Activated gamma-delta T cell treated with anti-CD3 and anti-CD28 coated beads, Interleukin-2, amount 50 U/mL, for 16 hours (primary cell): ENCODE measurements at regions not wholly inside any gene's neighbourhood (a gene's known extent, or its start where the extent isn't known, plus 50 kb on each side); places are given as distances from the start of the nearest gene placed in this dataset.

Experiments used
- DNase-seq: peaks from one replicate; pipeline ENCODE4 v3.0.0-alpha.2; 2020; ENCODE audit warnings: low read depth

DNA sequence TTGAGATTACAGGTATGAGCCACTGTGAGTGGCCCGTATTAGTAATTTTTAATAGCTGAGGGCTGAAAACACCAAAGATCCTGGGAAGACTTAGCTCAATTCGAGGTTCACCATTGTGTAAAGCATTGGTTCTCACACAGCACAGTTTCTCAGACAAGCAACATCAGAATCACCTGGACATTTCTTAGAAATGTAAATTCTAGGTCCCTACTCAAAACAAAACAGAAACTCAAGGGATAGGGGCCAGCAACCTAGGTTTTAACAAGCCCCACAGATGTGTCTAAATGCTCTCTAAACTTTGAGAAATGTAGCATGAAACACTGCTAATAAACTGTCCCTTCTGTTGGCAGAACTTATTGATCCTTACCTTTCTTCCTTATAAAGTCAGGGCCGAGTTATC is 681.2 kb downstream of the RNF144A start:
- no peak for DNase-seq

DNA sequence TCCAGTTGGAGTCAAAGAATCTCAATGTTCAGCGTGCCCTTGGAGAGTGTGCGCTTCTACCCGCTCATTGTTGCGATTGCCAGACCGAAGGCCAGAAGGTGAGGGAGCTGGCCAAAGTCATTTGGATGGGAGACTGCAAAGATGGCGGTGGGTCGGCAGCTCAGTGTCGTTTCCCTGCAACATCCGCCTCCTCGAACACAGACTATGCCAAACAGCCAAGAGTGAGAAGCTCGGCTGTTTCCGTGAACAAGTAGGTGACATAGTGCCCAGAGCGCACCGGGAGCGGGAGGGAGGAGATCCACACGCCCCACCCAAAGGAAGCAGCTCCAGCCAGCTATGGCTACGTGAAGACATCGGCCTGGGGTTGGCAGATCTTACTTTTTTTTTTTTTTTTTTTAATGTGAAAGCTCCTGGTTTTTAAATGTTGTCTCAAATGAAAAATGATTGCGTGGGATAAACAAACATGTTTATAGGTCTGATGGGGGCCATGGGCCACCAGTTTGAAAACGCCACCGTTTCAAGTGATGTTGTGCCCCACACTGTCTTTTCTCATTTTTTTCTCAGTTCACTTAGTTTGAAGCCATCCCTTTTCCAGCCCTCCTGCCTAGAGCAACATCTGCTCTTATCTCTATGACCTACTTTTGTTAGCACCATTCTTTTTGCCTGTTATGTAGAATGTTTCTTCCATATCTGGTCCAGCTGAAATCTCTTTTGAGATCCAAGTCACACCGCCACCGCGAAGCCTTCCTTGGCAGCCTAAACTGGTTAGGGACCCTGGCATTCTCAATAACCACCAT is 682.4 kb downstream of the RNF144A start:
- no peak for DNase-seq

DNA sequence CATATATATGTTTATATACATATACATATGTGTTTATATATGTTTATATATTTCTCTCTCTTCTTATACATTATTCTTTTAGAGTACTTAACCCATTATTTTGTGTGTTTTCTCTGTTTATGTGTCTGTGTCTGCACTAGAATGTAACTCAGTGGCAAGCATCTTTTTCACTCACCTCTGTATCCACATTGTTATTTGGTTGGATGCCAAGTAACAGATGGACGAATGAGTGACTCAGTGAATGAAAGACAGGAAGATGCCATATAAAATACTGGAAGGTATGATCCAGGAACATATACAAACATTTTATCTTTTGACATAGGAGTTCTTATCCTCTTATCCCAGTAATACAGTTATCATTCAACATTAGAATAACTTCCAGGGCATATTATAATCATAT is 684.8 kb downstream of the RNF144A start:
- no peak for DNase-seq

DNA sequence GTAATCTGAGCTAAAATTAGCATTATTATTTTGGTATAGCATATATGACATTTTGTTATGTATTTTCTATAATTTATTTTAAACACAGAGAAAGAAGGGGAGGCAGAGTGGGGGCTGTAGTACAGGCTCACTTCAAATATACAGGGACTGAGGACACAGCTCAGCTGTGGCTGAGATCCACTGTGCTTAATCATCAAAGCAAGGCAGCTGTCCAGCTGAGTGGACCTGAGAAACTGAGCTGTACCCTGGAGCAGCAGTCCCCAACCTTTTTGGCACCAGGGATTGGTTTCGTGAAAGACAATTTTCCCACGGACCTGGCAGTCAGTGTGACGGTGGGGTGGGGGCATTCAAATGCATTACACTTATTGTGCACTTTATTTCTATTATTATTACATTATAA is 687.2 kb downstream of the RNF144A start:
- DNase-seq: no peak

DNA sequence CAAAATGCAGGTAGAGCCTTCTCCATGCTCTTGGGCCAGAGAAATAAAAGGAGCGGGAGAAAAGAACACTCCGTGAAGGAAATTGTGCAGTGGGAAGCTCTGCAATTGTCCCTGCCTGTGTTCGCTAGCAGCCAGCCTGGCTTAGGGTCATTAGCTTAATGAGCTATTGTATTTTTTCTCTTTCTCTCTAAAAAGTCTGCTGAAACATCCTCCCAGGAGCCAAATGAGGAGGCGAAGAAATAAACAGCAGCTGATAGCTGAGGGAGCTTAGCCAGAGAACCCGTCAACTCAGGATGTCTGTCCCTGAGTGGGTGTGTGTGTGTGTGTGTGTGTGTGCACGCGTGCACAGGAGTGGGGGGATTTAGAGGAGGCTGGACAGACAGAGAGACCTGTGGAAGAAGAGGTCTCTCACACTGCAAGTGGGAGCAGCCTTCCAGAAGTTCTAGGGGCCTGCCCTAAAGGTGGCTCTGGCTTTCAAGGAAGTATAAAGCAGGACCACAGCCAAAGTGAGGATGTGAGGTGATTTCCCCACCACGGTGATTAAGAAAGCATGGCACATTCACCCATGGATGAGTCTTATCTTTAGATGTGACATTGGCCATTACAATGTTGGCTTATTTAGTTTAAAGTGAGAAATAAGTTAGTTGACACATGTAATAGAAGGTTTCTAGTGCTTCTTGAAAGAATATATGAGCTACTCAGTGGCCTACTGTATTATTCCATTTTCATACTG is 690.4 kb downstream of the RNF144A start:
- DNase-seq: no peak

DNA sequence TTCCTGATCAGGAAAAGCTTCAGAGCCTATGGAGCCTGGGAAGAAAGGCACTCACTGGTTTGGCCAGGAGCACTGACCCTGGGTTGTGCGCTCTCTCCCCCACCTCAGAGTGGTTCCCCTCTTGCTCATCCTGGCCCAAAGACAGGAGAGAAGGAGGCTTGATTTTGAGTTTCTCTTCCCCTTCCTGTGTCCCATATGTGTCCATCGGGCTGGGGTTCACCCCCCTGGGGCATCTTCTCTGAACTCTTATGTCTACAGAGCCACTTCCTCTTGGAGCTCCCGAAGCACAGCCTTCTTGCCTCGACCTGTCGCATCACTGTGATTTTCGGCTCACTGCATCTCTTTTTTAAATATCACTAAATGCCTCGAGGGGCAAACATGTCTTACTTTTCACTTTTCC is 692.3 kb downstream of the RNF144A start:
- DNase-seq: no peak

DNA sequence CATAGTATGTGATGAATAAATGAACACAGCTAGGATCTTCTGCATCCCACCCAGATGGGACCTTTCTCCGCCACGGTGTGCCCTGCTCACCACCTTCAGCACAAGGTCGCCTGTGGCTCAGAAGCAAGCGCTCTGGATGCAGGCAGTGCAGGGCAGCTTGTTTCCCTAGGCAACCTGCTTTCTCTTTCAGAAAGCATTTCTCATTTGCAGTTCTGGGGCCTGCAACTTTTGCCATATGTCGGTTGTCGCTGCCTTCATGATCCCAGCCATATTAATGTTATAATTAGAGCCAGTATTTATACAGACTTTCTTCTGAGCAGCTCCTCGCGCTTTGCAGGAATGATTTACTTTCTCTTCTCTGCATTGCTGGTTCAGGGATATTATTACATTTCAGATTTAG is 692.8 kb downstream of the RNF144A start:
- no peak for DNase-seq

DNA sequence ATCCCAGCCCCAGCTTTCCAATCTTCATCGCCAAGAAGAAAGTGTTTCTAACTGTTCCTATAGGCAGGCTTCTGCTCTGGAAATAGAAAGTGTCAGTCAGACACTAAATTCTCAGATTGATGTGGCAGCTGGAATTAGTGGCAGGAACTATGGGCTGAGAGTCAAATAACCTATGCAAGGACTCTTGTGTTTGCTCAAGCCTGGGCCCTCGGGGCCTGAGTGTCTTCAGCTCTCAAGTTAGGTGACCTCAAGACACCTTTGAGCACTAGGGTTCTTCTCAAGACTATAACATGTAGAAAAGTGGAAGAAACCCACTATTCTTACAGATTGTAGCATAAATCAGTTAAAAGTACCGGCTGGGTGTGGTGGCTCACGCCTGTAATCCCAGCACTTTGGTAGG is 694.5 kb downstream of the RNF144A start:
- DNase-seq: no peak

DNA sequence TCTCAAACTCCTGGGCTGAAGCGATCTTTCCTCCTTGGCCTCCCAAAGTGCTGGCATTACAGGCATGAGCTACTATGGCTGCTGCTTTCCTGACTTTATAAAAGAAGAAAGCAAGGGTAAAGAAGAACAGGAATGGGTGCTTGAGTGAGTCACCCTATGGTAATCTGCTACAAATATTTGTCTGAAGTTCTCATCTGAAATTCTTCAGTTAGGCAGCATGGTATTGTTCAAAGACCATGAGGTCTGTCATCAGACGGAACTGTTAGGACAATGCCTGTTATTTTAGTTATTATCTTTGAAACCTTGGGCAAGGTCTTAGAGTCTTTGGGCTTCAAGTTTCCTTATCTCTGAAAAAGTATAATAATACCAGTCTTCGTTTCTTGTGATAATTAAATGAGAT is 695.8 kb downstream of the RNF144A start:
- no peak for DNase-seq

DNA sequence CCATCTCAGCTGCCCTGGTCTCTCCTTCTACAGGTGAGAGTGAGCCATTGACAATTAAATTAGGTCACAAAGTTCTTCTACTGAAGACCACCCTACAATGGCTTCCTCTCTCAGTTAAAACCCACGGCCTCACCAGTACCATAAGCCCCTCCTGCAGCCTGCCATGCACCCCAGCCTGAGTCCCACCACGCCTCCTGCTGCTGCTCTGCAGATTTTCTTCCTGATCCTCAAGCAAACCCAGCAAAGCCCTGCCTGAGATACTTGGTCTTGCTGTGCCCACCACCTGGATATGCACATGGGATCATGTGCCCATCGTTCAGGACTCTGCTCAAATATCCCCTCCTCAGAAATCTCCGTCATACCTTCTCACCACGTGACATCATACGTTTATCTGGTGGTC is 696.6 kb downstream of the RNF144A start:
- DNase-seq: no peak

DNA sequence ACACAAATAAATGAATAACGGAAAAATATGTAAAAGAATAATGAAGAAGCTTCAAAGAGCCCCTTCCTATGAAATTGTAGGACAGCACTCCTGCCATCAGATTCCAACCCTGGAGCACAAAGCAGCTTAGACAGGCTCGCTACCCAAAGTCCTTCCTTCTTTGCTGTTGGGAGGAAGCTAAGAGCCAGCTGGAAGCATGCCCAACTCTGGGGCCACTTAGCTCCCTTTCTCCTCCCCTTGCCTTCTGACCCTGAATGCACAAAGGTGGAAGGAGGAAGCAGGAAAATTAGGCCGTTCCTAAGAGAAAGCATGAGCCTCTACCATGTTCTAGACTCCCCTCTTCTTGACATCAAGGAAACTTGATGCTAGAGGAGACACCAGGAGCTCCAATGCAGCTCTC is 700.8 kb downstream of the RNF144A start:
- no peak for DNase-seq

DNA sequence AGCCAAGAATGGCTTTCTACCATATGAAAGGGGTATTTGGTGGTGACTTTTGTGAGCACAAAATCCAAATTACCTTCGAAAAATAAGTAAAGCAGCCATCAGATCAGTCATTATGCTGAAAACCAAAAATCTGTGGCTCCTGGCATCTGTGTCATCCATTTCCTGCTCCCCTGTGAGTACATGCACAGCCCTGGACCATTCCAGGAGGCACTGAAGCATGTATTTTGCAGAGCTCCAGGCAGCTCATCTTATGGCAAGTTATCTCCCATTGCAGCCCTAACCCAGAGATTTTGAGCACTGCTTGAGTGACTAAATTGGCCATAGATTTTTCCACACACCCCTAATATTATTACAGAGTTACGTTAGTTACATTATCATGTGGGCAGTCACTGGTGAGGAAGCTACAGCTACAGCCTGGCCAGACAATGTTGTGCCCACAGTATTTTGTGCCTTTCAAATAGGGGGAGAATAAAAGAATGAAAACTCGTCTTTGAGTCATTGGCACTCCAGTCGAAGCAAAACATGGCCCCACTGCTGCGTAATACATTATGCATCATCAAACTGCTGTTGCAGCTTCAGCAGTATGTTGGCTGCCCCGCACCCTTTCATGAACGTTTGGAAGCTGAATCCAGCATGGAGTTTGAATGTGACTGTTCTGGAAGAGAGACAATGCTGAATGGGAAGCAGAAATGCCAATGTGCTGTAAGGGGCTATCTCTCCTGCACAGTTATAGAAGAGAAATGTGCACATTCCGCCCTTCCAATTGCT is 702.2 kb downstream of the RNF144A start:
- no peak for DNase-seq

DNA sequence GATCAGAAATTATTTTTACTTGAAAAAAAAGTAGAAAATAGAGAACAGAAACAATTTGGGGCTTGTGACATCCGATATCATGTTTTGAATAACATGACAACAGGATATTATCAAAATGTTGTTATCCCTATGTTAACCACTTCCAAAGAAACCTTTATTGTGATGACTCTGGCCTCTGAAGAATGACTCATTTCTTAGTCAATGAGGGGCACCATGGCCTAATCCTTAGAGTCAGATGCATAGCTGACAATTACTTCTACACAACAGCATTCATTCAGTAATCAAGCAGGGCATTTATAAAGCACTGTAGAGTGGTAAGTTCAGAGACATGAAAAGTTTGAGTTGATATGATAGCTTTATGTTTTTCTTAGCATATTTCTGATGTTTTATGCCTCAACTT is 703.0 kb downstream of the RNF144A start:
- DNase-seq: no peak

DNA sequence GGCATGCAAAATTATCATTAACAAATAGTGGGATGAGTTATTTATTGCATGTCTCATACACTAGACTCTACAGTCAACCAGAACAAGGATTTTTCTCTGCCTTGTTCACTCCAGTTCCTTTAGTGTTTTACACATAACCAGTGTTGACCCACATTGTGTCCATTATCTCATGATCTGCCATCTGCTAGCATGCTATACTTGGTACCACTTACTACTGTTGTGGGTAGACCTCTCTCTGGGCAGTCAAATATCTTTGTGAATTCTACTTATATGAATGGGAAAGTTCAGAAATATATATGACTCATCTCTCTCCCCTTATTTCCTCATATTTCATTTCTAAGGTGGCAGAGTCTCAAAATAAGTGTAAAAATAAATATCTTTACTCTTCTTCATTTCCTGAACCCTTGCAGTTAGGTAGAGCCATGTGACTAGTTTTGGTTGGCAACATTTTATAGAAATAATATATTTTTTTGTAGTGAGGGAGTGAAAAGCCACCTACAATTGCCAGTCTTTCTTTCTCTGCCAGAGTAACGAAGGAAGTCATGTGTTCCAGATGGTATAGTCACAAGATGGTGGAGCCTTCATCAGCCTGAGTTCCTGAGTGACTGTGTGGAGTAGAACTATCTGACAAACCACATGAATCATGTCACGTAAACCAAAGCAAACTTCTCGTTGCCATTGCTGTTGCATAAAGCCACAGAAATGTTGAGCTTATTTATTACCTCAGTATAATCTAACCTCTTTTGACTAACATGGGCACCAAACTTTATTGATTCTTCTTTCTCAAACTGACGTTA is 704.0 kb downstream of the RNF144A start:
- no peak for DNase-seq

DNA sequence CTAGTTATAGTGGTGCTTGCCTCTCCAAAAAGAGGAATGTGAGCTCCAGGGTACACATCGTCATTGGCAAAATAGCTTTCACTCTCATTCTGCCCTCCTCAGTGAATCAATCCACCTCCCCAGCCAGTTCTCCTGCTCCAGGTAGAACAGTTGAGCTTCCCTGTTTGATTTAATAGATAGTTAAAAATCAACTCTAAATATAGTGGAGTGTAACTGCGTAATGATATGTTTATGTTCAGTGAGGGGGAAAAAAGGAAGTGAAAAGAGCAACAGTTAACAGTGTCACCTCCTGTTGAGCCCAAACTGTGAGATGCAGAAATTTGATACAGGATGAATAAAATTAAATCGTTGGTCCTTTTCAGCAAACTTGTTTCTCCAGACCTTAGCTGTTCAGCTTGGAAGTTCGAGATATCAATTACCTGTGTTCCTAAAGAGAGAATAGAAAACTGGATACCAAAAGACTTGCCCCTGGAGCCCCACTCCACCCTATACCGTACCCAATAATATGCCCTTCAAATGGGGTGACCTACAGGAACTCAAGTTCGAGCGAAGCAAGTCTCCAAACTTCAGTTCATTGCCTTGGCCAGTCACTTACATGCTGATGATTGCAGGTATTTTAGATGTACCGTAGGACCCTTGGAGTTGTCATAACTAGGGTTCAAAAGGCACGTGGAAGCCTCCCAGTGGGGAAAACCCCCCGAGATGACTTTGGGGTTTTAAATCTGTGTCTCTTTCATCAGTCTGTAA is 708.4 kb downstream of the RNF144A start:
- DNase-seq: no peak

DNA sequence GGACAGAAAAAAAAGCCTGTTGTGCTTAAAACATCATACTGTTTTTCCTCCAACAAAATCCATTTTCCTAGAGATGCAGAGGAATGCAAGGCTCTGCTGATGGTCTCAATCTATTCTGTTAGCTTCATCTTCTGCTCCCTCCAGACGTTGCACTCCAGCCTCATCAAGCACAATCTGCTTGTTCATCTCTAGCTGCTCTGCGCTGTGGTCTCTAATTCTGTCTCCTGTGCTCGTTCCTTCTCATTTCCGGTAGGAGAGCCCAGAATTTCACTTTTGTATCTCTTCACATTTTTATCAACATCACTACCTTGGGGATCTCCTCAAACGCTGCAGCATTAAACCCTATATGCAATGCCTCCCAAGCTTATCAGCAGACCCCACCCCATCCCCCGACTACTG is 708.9 kb downstream of the RNF144A start:
- no peak for DNase-seq

DNA sequence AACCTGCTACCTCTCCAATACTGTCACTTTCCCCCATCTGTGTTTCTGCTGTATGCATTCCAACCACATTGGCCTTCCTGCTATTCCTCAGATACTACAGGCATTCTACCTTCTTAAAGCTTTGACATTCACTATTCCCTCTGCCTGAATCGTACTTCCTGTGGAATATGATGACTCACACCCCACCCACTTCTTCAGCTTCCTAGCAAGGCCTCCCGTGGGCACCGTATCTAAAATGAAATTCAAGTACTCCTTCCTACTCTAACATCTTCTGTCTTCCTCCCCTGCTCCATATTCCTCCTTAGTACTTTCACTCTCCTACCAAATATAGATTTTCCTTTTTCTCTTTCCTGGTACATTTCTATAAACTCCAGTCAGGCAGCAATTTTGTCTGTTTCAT is 710.4 kb downstream of the RNF144A start:
- no peak for DNase-seq

DNA sequence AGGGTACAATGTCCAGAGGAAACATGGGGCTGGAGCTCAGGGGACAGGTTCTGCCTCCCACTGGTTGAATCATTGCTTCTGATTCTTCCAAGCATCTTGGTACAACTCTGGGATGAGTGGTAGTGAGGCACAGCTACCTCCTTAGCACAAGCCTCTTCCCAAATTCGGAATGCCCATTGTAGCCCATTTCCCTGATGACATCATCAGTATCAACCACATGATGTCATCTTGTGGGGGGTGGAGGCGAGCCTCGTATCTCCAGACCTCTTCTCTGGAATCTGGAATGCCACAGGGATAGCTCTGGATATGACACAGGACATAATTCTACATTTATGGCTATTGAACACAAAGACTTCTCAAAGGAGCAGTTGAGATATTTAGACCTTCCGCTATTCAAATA is 715.2 kb downstream of the RNF144A start:
- no peak for DNase-seq

DNA sequence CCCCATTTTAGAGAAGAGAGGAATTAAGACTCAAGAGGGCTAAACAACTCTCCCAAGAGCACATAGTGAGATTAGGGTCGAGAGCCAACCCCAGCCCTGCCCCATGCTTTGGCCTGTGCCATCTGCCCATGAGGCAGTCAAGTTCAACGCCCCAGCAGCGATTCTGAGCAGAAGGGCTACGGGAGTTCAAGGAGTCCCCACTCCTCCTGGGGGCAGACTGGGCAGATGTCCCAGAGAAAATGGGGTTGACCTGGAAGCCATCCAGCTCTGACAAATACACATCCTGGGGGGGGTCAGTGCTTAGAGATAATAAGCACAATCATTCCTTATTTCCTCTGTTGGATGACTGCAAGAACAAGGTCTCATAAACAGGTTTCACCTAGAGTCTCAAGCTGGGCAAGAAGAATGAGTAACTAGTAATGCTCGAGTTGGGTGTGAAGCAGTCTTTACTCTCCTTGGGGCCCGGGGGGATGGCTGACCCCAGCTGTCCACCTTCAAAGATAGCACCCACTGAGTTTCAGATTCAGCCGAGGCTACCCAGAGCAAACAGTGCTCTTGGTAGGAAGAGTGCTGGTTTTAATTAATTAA is 716.4 kb downstream of the RNF144A start:
- DNase-seq: no peak

DNA sequence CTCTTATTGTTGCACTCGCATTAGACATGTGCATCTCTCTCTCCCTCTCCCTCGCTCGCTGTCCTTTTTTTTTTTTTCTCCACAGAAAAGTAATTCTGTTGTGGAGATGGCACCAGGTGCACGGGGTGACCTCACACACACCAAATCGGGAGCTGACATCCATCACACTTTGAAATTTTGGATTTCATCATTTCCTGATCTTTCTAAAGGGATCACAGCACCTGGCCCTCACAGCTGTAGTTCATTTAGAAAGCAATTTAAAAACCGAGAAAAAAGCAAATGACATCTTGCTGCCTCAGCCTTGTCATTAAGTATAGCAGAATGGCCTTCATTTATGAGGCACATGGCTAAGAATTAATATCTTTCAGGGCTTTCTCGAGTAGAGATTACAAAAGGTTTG is 717.2 kb downstream of the RNF144A start:
- DNase-seq: no peak

DNA sequence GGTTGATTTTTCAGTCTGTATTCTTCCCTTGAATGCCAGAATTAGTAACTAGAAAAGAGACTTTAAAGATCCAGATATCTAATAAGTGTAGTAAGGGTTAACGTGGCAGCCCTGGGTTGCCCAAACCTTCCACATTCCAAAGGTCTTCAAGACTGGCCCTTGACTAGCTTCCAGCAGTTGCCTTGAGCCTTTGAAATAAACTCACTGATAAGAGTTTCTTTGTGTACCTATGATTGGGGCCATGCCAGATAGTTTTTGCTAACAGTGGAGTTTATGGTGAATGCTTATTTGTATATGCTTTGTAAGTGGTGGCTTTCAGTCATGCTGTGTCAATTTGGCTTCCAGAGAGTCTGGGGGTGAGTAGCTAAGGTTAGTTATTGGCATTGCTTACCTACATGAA is 722.3 kb downstream of the RNF144A start:
- no peak for DNase-seq
